H9 (cell line): ENCODE measurements at regions not wholly inside any gene's neighbourhood (a gene's known extent, or its start where the extent isn't known, plus 50 kb on each side); places are given as distances from the start of the nearest gene placed in this dataset.

ENCODE experiments used
- DNase-seq: peaks from one replicate; pipeline ENCODE4 v3.0.0-alpha.2; 2017
- H2AFZ ChIP-seq: one replicate; pipeline ENCODE4 v1.6.1; 2013; ENCODE audit warnings: mild to moderate bottlenecking, low read length, control low read depth, moderate library complexity
- H2AK5ac ChIP-seq: 2 replicates; pipeline ENCODE4 v1.6.1; 2013; ENCODE audit warnings: low read length, control low read depth, mixed read lengths; ENCODE audit not compliant: insufficient read length
- H2BK120ac ChIP-seq: one replicate; pipeline ENCODE4 v1.6.1; 2013; ENCODE audit warnings: low read depth, mild to moderate bottlenecking, low read length, control low read depth, inconsistent platforms; ENCODE audit not compliant: poor library complexity, severe bottlenecking
- H2BK12ac ChIP-seq: 2 replicates; pipeline ENCODE4 v1.6.1; 2013; ENCODE audit warnings: low read length, control low read depth, mixed read lengths, low read depth; ENCODE audit not compliant: insufficient read length
- H2BK15ac ChIP-seq: 2 replicates; pipeline ENCODE4 v1.6.1; 2013; ENCODE audit warnings: low read depth, low read length, control low read depth
- H2BK20ac ChIP-seq: one replicate; pipeline ENCODE4 v1.6.1; 2013; ENCODE audit warnings: low read depth, mild to moderate bottlenecking, low read length, control low read depth, inconsistent platforms; ENCODE audit not compliant: poor library complexity, severe bottlenecking
- H2BK5ac ChIP-seq: 2 replicates; pipeline ENCODE4 v1.6.1; 2013; ENCODE audit warnings: low read length, control low read depth, mixed read lengths; ENCODE audit not compliant: insufficient read length
- H3K14ac ChIP-seq: 2 replicates; pipeline ENCODE4 v1.6.1; 2013; ENCODE audit warnings: low read length, control low read depth; ENCODE audit not compliant: insufficient read depth
- H3K18ac ChIP-seq: 2 replicates; pipeline ENCODE4 v1.6.1; 2013; ENCODE audit warnings: low read depth, mild to moderate bottlenecking, mixed read lengths, low read length, control low read depth; ENCODE audit not compliant: insufficient read length
- H3K23ac ChIP-seq: 2 replicates; pipeline ENCODE4 v1.6.1; 2013; ENCODE audit warnings: low read length, control low read depth, mixed read lengths, low read depth; ENCODE audit not compliant: insufficient read length
- H3K23me2 ChIP-seq: 2 replicates; pipeline ENCODE4 v1.6.1; 2013; ENCODE audit warnings: low read depth, mild to moderate bottlenecking, mixed read lengths, low read length, control low read depth; ENCODE audit not compliant: insufficient read length, poor library complexity, severe bottlenecking
- H3K27ac ChIP-seq: 2 replicates; pipeline ENCODE4 v1.5.1; 2013; ENCODE audit warnings: low read length, control low read depth, mixed read lengths, low read depth; ENCODE audit not compliant: insufficient read length
- H3K27me3 ChIP-seq: 2 replicates; pipeline ENCODE4 v1.6.1; 2013; ENCODE audit warnings: low read length, control low read depth, inconsistent platforms; ENCODE audit not compliant: insufficient read depth
- H3K4ac ChIP-seq: 2 replicates; pipeline ENCODE4 v1.6.1; 2013; ENCODE audit warnings: low read depth, mild to moderate bottlenecking, control low read depth, inconsistent platforms, low read length, moderate library complexity
- H3K4me1 ChIP-seq: 2 replicates; pipeline ENCODE4 v1.6.1; 2013; ENCODE audit warnings: low read length, control low read depth, inconsistent platforms; ENCODE audit not compliant: insufficient read depth
- H3K4me2 ChIP-seq: 2 replicates; pipeline ENCODE4 v1.6.1; 2013; ENCODE audit warnings: low read length, control low read depth, mixed read lengths; ENCODE audit not compliant: insufficient read length, insufficient read depth
- H3K56ac ChIP-seq: 2 replicates; pipeline ENCODE4 v1.6.1; 2013; ENCODE audit warnings: low read depth, mild to moderate bottlenecking, mixed read lengths, low read length, control low read depth; ENCODE audit not compliant: insufficient read length
- H3K79me1 ChIP-seq: 2 replicates; pipeline ENCODE4 v1.6.1; 2013; ENCODE audit warnings: low read depth, mild to moderate bottlenecking, moderate library complexity, low read length, control low read depth, inconsistent platforms; ENCODE audit not compliant: insufficient read depth, poor library complexity, severe bottlenecking
- H3K79me2 ChIP-seq: 2 replicates; pipeline ENCODE4 v1.6.1; 2013; ENCODE audit warnings: low read length, control low read depth, inconsistent platforms; ENCODE audit not compliant: insufficient read depth
- H3K9ac ChIP-seq: 2 replicates; pipeline ENCODE4 v1.6.1; 2013; ENCODE audit warnings: low read length, control low read depth, mixed read lengths; ENCODE audit not compliant: insufficient read length; ENCODE audit errors: extremely low read depth
- H3K9me3 ChIP-seq: one replicate; pipeline ENCODE4 v1.6.1; 2013; ENCODE audit warnings: low read depth, low read length, inconsistent platforms; ENCODE audit not compliant: control insufficient read depth
- H3T11ph ChIP-seq: one replicate; pipeline ENCODE4 v1.6.1; 2013; ENCODE audit warnings: mild to moderate bottlenecking, low read length, control low read depth, inconsistent platforms
- H4K20me1 ChIP-seq: one replicate; pipeline ENCODE4 v1.6.1; 2013; ENCODE audit not compliant: control insufficient read depth, insufficient read length, insufficient read depth
- H4K5ac ChIP-seq: 2 replicates; pipeline ENCODE4 v1.6.1; 2013; ENCODE audit warnings: low read depth, mild to moderate bottlenecking, mixed read lengths, low read length, control low read depth; ENCODE audit not compliant: insufficient read length
- H4K8ac ChIP-seq: replicated peaks from 2 replicates; pipeline ENCODE4 v1.6.1; 2013; ENCODE audit warnings: low read length, control low read depth, mixed read lengths, low read depth; ENCODE audit not compliant: insufficient read length
- H4K91ac ChIP-seq: 2 replicates; pipeline ENCODE4 v1.6.1; 2013; ENCODE audit warnings: low read depth, mild to moderate bottlenecking, moderate library complexity, mixed read lengths, low read length, control low read depth; ENCODE audit not compliant: insufficient read length
- H3K27ac Mint-ChIP-seq, 3 experiments: 2 replicates in 2 of 3; 3 replicates in 1 of 3; pipeline ENCODE4 v1.8.0; 2020 to 2021; ENCODE audit warnings: mixed read lengths in 3 of 3, mild to moderate bottlenecking in 1 of 3, moderate library complexity in 1 of 3
- H3K27me3 Mint-ChIP-seq: 2 replicates; pipeline ENCODE4 v1.8.0; 2021; ENCODE audit warnings: low read depth, mild to moderate bottlenecking, moderate library complexity, mixed read lengths
- H3K36me3 Mint-ChIP-seq, 3 experiments: 2 replicates in 2 of 3; 3 replicates in 1 of 3; pipeline ENCODE4 v1.8.0; 2020 to 2021; ENCODE audit warnings: low read depth in 3 of 3, mixed read lengths in 3 of 3; ENCODE audit not compliant: insufficient read depth in 1 of 3
- H3K4me1 Mint-ChIP-seq, 2 experiments: 2 replicates each; pipeline ENCODE4 v1.8.0; 2020; ENCODE audit warnings: mixed read lengths in 2 of 2
- H3K4me3 Mint-ChIP-seq, 2 experiments: 2 replicates in 1 of 2; 3 replicates in 1 of 2; pipeline ENCODE4 v1.8.0; 2020 to 2021; ENCODE audit warnings: mild to moderate bottlenecking in 2 of 2, mixed read lengths in 2 of 2, moderate library complexity in 1 of 2
- H3K9me3 Mint-ChIP-seq, 2 experiments: 2 replicates in 1 of 2; 3 replicates in 1 of 2; pipeline ENCODE4 v1.8.0; 2020; ENCODE audit warnings: mild to moderate bottlenecking in 2 of 2, mixed read lengths in 2 of 2, moderate library complexity in 1 of 2
- CTCF ChIP-seq: fragments of 200-600 bp; sonication (generic); conservative IDR thresholded peaks from 3 replicates; pipeline ENCODE4 v1.8.0; 2021; ENCODE audit warnings: antibody characterized with exemption, mild to moderate bottlenecking
- WGBS: extraction: QIAGEN DNeasy Blood & Tissue Kit; methylation state at CpG from one replicate; pipeline ENCODE4 v1.1.7; 2013; ENCODE audit warnings: missing lambda C conversion rate, low lambda C conversion rate, mixed read lengths; ENCODE audit not compliant: insufficient read length; ENCODE audit errors: extremely low coverage; 5-methylcytosine and 5-hydroxymethylcytosine counted together

GRCh38 chr3:182606905-182607504, 186.3 kb upstream of the ATP11B start:
- Histone ChIP-seq H3K27me3 (no peaks in the 10 kb centered on the region), H3K4me2 (no peak overlapping the region), H2BK12ac (no peak overlapping the region), H2BK120ac (no peak overlapping the region), H3K18ac (no peak overlapping the region), H3K9me3 (no peaks in the 10 kb centered on the region), H2BK15ac (no peak overlapping the region), H3K4ac (no peak overlapping the region), H2AFZ (no peak overlapping the region), H3K23ac (no peak overlapping the region), H2BK20ac (no peak overlapping the region), H4K91ac (no peak overlapping the region), H3K23me2 (no peaks in the 10 kb centered on the region), H3K4me1 (no peaks in the 10 kb centered on the region), H2AK5ac (no peak overlapping the region), H3K56ac (no peak overlapping the region), H2BK5ac (no peak overlapping the region), H3K14ac (no peak overlapping the region), H3K79me2 (no peaks in the 10 kb centered on the region), H4K5ac (no peak overlapping the region), H4K20me1 (no peaks in the 10 kb centered on the region), H3K79me1 (no peaks in the 10 kb centered on the region), H4K8ac (no peak overlapping the region), H3T11ph (no peak overlapping the region), H3K9ac (no peak overlapping the region), H3K27ac (no peak overlapping the region)
- no peak overlapping the region for H3K4me3 Mint-ChIP-seq
- no peaks in the 10 kb centered on the region for H3K27me3 Mint-ChIP-seq
- no peak overlapping the region for H3K27ac Mint-ChIP-seq
- peaks cover 8 to 18% of the 10 kb centered on the region in 2 experiments for H3K4me1 Mint-ChIP-seq
- H3K9me3 Mint-ChIP-seq, result no peaks in the 10 kb centered on the region
- H3K36me3 Mint-ChIP-seq, result no peaks in the 10 kb centered on the region
- no peak for DNase-seq
- TF ChIP-seq CTCF, result no peak
- no CpG with 5 or more reads among the region's 2 CpGs for WGBS
